GM21423 (cell line): ENCODE measurements at regions not wholly inside any gene's neighbourhood (a gene's known extent, or its start where the extent isn't known, plus 50 kb on each side); places are given as distances from the start of the nearest gene placed in this dataset.

Experiments used
- ATAC-seq: cut with Tn5 transposase; IDR thresholded peaks from one replicate; pipeline ENCODE4 v1.9.1; 2021; ENCODE audit warnings: mild to moderate bottlenecking, moderate library complexity; ENCODE audit not compliant: unreplicated experiment

DNA sequence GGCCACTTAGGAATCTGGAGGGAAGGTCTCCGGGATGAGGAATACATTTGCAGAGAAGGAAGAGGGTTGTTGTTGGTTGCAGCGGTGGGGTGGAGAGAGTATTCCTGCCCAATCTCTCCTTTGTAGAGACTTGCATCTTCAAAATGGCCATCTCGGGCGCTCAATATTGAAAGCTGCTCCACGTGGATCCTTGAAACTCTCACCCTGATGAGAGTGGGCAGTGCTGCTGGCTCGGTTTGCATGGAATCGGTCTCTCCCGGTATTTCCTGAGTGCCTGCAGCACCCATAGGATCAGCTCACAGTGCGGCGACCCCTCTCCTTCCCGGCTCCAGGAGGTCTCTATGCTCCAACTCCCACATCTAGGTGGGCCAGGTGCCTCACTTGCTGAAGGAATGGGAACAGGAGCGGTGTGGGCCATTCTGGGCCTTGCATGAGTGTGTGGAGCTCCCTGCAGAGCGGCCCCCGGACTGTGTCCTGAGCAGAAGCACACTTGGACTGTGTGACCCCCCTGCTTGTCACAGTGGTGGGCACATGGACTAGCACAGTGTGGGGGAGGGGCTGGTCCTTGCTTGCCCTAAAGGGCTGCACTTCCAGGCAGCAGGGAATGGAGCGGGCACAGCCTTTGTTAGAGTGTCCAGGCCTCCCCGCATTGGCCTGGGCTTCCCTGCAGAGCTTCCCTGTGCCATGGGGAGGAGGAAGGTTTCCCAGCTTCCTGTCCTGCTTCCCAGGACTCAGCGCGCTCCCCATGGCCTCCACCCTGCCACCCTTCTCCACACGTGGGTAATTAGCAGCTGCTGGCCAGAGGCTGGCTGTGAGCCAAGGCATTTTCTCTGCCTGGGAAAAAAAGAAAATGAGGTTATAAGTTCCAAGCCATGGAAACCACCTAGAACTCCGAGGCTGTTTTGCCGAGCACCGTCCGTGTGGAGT, 139.3 kb downstream of the IRF8 start:
- ATAC-seq, result no peak

DNA sequence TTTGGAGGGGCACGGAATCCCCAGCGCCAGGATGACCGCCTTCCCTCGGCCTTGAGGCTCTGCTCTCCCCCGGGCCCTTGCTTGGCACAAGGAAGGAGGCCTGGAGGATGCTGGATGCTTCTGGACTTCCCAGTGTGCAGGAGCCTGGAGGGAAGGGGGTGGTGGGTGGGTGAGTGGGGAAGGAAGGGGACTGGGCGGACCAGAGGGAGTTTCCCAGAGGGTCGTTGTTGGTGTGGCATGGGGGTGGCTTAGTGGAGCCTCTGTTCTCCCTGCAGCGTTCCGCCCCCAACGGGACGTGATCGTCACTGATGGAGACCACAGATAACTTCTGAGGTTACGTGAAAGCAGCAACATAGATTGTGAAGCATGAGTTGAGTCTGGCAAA, 140.0 kb downstream of the IRF8 start:
- ATAC-seq, result no peak

GRCh38 chr16:86039606-86040005, 140.6 kb downstream of the IRF8 start:
- no peak for ATAC-seq

DNA sequence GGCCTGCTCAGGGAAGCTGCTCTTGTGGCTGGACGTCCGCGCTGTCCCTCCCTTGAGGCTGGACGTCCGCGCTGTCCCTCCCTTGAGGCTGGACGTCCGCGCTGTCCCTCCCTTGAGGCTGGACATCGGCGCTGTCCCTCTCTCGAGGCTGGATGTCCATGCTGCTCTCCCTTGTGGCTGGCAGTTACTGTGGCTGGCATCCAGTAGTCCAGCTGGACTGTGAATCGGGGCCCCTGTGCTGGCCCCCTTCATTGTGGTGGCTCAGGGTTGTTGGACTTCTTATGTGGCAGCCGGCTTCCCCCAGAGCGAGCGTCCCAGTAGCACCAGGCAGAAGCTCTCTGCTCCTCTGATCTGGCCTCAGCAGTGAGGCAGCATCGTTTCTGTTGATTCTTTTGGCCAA, 141.5 kb downstream of the IRF8 start:
- no peak for ATAC-seq

GRCh38 chr16:86041215-86041614, 142.3 kb downstream of the IRF8 start:
- ATAC-seq, result no peak

DNA sequence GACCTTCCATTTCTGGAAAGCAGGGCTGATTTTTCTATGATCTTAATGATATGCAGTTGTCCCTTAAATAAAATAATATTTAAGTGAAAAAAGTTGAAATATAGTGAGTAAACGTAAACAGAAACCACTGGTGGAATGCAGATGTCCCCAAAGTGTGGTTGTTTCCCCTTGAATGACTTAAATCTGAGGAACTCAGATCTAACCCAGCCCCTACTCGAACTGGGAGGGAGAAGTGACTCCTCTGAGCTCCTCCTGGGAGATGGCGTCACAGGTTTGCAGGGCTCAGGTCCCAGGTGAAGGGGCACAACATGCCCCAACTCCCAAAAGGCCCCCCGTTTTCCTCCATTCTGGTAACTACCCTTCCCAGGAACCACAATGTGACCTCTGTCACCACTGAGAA, 142.8 kb downstream of the IRF8 start:
- no peak for ATAC-seq

- ATAC-seq, result no peak
Observed at GRCh38 chr16:86042393-86042792, 143.4 kb downstream of the IRF8 start.

DNA sequence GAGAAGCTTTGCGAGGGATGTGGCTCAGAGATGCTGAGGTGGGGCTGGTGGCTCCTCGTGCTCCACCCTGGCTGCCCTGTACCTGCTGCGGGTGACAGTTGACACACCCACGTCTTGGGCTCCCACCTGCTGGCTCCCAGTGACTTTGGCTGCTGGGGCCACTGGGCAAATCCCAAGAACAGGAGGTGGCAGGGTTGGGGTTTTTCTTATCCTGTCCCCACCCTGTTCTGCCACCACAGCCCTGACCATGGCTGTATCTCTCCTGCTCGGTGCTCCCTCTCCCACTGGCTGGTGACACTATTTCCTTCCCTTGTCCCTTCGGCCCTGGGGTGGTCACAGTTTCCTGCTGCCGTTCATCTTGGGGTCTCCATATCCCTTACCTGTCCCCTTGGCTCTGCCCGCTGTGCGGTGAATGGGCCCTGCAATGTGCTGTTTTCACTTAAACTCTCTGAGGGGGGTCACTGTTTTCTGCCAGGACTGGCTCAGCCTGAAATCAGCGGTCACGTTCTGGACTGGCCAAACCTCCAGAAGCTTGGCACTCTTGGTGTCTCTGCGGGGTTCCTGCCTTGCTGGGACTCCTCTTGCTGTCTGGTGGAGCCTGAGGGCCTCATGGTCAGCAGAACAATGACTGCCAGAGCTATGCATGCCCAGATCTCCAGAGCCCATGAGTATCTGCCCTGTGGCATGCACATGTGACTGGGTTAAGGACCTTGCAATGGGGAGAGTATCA, 144.2 kb downstream of the IRF8 start:
- no peak for ATAC-seq

DNA sequence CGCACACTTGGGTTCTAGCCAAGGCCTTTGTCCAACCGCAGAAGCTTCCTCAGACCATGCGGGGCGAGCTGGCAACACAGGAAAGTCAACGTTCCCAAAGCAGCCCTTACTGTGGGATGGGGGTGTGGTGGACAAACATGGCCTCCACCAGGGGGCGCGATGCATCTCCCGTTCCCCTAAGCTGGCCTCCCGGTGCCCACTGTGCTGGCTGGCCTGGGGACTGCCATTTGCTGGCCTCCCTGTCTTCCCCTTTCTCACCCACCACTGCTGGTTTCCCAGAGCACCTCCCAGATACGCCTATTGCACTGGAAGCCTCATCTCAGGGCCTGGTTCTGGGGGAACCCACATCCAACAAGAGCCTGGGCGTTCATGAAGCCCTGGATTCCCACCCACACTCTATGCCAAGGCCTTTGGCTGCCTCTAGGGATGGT, 145.3 kb downstream of the IRF8 start:
- ATAC-seq, result no peak

DNA sequence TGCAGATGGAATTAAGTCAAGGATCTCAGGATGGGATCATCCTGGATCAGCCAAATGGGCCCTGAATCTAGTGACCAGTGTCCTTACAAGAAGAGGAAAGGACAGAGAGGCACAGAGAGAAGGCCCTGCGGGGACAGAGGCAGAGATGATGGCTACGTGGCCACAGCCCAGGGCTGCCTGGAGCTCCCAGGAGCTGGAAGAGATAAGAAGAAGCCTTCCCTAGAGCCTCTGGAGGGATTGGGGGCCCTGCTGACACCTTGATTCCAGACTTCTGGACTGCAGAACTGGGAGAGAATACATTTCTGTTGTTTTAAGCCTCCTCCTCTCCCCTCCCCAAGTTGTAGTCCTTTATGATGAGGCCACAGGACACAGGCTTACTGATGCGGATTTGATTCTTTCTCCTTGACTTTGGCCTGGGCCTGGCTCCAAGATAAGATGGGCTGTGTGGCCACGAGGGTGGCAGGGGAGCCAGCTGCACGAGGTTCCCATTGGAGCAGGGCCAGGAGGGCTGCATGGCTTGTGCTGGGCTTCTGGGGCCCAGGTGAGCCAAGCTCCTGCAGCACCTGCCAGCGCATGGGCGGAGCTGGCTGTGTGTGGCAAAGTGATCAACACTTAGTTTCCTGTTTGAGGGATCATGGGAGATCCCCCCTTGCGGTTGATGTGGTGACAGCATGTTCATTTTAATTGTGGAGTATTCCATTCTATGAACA, 146.1 kb downstream of the IRF8 start:
- ATAC-seq, result no peak

DNA sequence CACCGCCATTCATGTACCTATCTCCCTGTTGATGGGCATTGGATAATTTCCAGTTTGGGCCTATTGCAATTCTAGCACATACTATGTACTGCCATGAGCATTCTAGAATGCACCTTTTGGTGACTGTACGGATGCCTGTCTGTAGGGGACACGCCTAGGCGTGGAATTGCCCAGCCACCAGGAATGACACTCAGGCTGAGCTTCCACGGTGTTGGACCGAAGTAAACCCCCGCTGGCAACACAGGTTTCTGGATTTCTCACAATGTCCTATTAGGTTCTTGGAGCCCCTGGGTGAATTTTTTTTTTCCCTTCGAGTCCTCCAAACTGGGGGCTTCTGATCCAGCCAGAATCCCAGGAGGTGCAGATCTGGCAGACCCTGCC, 146.6 kb downstream of the IRF8 start:
- ATAC-seq, result no peak

DNA sequence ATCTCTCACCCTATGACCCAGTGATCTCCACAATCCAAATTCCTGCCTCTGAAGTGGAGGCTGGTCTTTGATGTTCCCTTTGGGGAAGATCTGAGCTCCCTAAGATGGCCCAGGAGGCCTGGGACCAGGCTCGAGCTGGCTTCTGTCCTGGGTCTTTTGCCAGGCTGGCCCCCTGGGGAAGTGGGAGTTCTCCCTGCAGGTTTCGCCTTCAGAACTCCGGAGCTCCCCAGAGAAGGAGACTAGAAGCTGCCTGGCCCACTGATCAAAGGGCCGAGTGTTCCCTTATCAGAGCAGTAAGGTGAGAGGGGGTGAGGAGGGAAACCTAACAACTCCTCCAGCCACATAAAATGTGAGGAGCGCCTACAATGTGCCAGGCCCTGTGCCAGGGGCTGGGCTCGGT, 147.1 kb downstream of the IRF8 start:
- no peak for ATAC-seq

GRCh38 chr16:86046667-86047270, 147.8 kb downstream of the IRF8 start:
- no peak for ATAC-seq

GRCh38 chr16:86048221-86048620, 149.3 kb downstream of the IRF8 start:
- no peak for ATAC-seq

GRCh38 chr16:86048882-86049585, 150.1 kb downstream of the IRF8 start:
- ATAC-seq, result no peak

GRCh38 chr16:86049641-86050040, 150.7 kb downstream of the IRF8 start:
- no peak for ATAC-seq

- ATAC-seq, result no peak
Observed at GRCh38 chr16:86050111-86050510, 151.1 kb downstream of the IRF8 start.

GRCh38 chr16:86050591-86051367, 151.8 kb downstream of the IRF8 start:
- ATAC-seq, result no peak

GRCh38 chr16:86051368-86052114, 152.6 kb downstream of the IRF8 start:
- ATAC-seq, result no peak
